HEK293 (cell line): ENCODE measurements at regions not wholly inside any gene's neighbourhood (a gene's known extent, or its start where the extent isn't known, plus 50 kb on each side); places are given as distances from the start of the nearest gene placed in this dataset.

ENCODE experiments used
- CTCF ChIA-PET: fragments of 350-600 bp; formaldehyde crosslinking; extraction: SDS; loops from one replicate; lab custom pipeline; 2021; ENCODE audit warnings: antibody characterized with exemption; lab: Yijun Ruan, JAX
- POLR2A ChIA-PET: fragments of 300-600 bp; formaldehyde crosslinking; extraction: SDS; loops from one replicate; lab custom pipeline; 2020; ENCODE audit warnings: antibody characterized with exemption, inconsistent platforms; lab: Yijun Ruan, JAX
- H3K27ac ChIP-seq: fragments of 200-500 bp; sonication (Bioruptor generic); 2 replicates; pipeline ENCODE4 v1.5.1; 2014; ENCODE audit warnings: low read depth, low read length, control low read depth, inconsistent platforms; ENCODE audit errors: extremely low read depth
- H3K36me3 ChIP-seq, 2 experiments: fragments of 200-500 bp in 1 of 2; sonication (Bioruptor generic) in 1 of 2; 1 replicate in 1 of 2; 2 replicates in 1 of 2; pipeline ENCODE4 v1.5.1; 2014 to 2017; ENCODE audit warnings: inconsistent platforms in 2 of 2, low read length in 2 of 2; ENCODE audit not compliant: control insufficient read depth in 2 of 2, insufficient read depth in 1 of 2
- H3K4me1 ChIP-seq: fragments of 200-500 bp; sonication (Bioruptor generic); 2 replicates; pipeline ENCODE4 v1.5.1; 2014; ENCODE audit warnings: mild to moderate bottlenecking, low read length, inconsistent platforms; ENCODE audit not compliant: control insufficient read depth, insufficient read depth
- H3K4me3 ChIP-seq: 2 replicates; pipeline ENCODE4 v1.5.1; 2011; ENCODE audit warnings: low read depth, mild to moderate bottlenecking, control low read depth, low read length, moderate library complexity
- H3K9me3 ChIP-seq: fragments of 200-500 bp; sonication (Bioruptor generic); 2 replicates; pipeline ENCODE4 v1.5.1; 2014; ENCODE audit warnings: low read depth, low read length, inconsistent platforms; ENCODE audit not compliant: control insufficient read depth, insufficient read depth
- CTCF ChIP-seq: fragments of 450-650 bp; formaldehyde crosslinking; IDR thresholded peaks from 2 replicates; pipeline ENCODE4 v1.5.1; 2016; ENCODE audit warnings: missing biosample characterization, missing genetic modification characterization
- GFI1B ChIP-seq: fragments of 450-650 bp; formaldehyde crosslinking; IDR thresholded peaks from 2 replicates; pipeline ENCODE4 v1.5.1; 2016; ENCODE audit warnings: missing biosample characterization, missing genetic modification characterization
- KLF10 ChIP-seq: fragments of 450-650 bp; IDR thresholded peaks from 2 replicates; pipeline ENCODE4 v1.5.1; 2018; ENCODE audit warnings: missing biosample characterization, mild to moderate bottlenecking, missing genetic modification characterization
- ZBTB10 ChIP-seq: fragments of 450-650 bp; formaldehyde crosslinking; IDR thresholded peaks from 2 replicates; pipeline ENCODE4 v1.5.1; 2016; ENCODE audit warnings: missing biosample characterization, missing genetic modification characterization
- ZBTB21 ChIP-seq: fragments of 450-650 bp; formaldehyde crosslinking; IDR thresholded peaks from 2 replicates; pipeline ENCODE4 v1.5.1; 2017; ENCODE audit warnings: missing biosample characterization, missing genetic modification characterization
- ZNF138 ChIP-seq: fragments of 450-650 bp; formaldehyde crosslinking; IDR thresholded peaks from 2 replicates; pipeline ENCODE4 v1.5.1; 2016; ENCODE audit warnings: missing biosample characterization, missing genetic modification characterization, borderline replicate concordance
- ZNF157 ChIP-seq: fragments of 450-650 bp; formaldehyde crosslinking; IDR thresholded peaks from 2 replicates; pipeline ENCODE4 v1.5.1; 2016; ENCODE audit warnings: missing biosample characterization, missing genetic modification characterization
- ZNF202 ChIP-seq: fragments of 450-650 bp; formaldehyde crosslinking; IDR thresholded peaks from 2 replicates; pipeline ENCODE4 v1.5.1; 2016; ENCODE audit warnings: missing biosample characterization, missing genetic modification characterization, borderline replicate concordance
- ZNF23 ChIP-seq: fragments of 450-650 bp; formaldehyde crosslinking; IDR thresholded peaks from 2 replicates; pipeline ENCODE4 v1.5.1; 2016; ENCODE audit warnings: missing biosample characterization, missing genetic modification characterization, borderline replicate concordance
- ZNF274 ChIP-seq, 2 experiments: fragments of 200-500 bp in 1 of 2; fragments of 450-650 bp in 1 of 2; sonication (Bioruptor generic) in 1 of 2; formaldehyde crosslinking in 1 of 2; IDR thresholded peaks; 2 replicates each; pipeline versions ENCODE4 v1.5.1 to v1.6.1; 2014 to 2016; ENCODE audit warnings: borderline replicate concordance in 1 of 2, inconsistent platforms in 1 of 2, low read length in 1 of 2, missing biosample characterization in 1 of 2, missing genetic modification characterization in 1 of 2
- ZNF280D ChIP-seq: fragments of 450-650 bp; formaldehyde crosslinking; IDR thresholded peaks from 2 replicates; pipeline ENCODE4 v1.5.1; 2016; ENCODE audit warnings: missing biosample characterization, missing genetic modification characterization
- ZNF335 ChIP-seq: fragments of 450-650 bp; formaldehyde crosslinking; conservative IDR thresholded peaks from 2 replicates; pipeline ENCODE4 v1.5.1; 2016; ENCODE audit warnings: missing biosample characterization, missing genetic modification characterization
- ZNF423 ChIP-seq: fragments of 450-650 bp; formaldehyde crosslinking; IDR thresholded peaks from 2 replicates; pipeline ENCODE4 v1.5.1; 2016; ENCODE audit warnings: missing biosample characterization, missing genetic modification characterization
- ZNF501 ChIP-seq: fragments of 450-650 bp; formaldehyde crosslinking; IDR thresholded peaks from 2 replicates; pipeline ENCODE4 v1.5.1; 2016; ENCODE audit warnings: missing biosample characterization, missing genetic modification characterization
- ZNF510 ChIP-seq: fragments of 450-650 bp; formaldehyde crosslinking; IDR thresholded peaks from 2 replicates; pipeline ENCODE4 v1.5.1; 2018; ENCODE audit warnings: mild to moderate bottlenecking, missing genetic modification characterization, missing biosample characterization; ENCODE audit not compliant: insufficient replicate concordance
- ZNF585B ChIP-seq: fragments of 450-650 bp; formaldehyde crosslinking; IDR thresholded peaks from 2 replicates; pipeline ENCODE4 v1.5.1; 2016; ENCODE audit warnings: missing biosample characterization, missing genetic modification characterization
- ZNF658 ChIP-seq: fragments of 450-650 bp; formaldehyde crosslinking; IDR thresholded peaks from 2 replicates; pipeline ENCODE4; 2016; ENCODE audit warnings: missing biosample characterization, missing genetic modification characterization
- ZNF692 ChIP-seq: fragments of 450-650 bp; formaldehyde crosslinking; IDR thresholded peaks from 2 replicates; pipeline ENCODE4 v1.5.1; 2016; ENCODE audit warnings: missing biosample characterization, missing genetic modification characterization
- ZNF76 ChIP-seq: fragments of 450-650 bp; formaldehyde crosslinking; IDR thresholded peaks from 2 replicates; pipeline ENCODE4; 2016; ENCODE audit warnings: low read depth, missing biosample characterization, missing genetic modification characterization, borderline replicate concordance
- ZXDB ChIP-seq: fragments of 450-650 bp; formaldehyde crosslinking; IDR thresholded peaks from 2 replicates; pipeline ENCODE4 v1.5.1; 2016; ENCODE audit warnings: missing biosample characterization, missing genetic modification characterization

- H3K4me1 ChIP-seq: no peaks in the 10 kb centered on the region
These were observed 797.3 kb downstream of the PLA2G4A start for GRCh38 chr1:187626056-187626455.

GRCh38 chr1:187627516-187627915 is 798.8 kb downstream of the PLA2G4A start:
- Histone ChIP-seq H3K4me1 (no peaks in the 10 kb centered on the region), H3K27ac (no peak overlapping the region), H3K36me3 (no peaks in the 10 kb centered on the region), H3K9me3 (no peaks in the 10 kb centered on the region), H3K4me3 (no peak overlapping the region)
- ChIA-PET POLR2A (no interaction called here), CTCF (no interaction called here)
- TF ChIP-seq ZNF76 (tag by site-specific recombination) (no peak), ZNF202 (tag by site-specific recombination) (no peak), ZNF280D (tag by site-specific recombination) (no peak), ZNF658 (tag by site-specific recombination) (no peak), GFI1B (tag by site-specific recombination) (no peak), ZNF157 (tag by site-specific recombination) (no peak), ZBTB21 (tag by site-specific recombination) (no peak), KLF10 (tag by site-specific recombination) (no peak), ZNF510 (no peak), ZNF274 (IDR thresholded peaks at IDR 0.05; ENCODE audit: low read length) (no peak), ZNF274 (tag by site-specific recombination; IDR thresholded peaks at IDR 0.05; ENCODE audit: borderline replicate concordance) (no peak)

More at GRCh38 chr1:187626056-187626455, 797.3 kb downstream of the PLA2G4A start:
- POLR2A ChIA-PET: no interaction called here
- TF ChIP-seq ZNF692 (tag by site-specific recombination) (no peak), ZNF138 (no peak), ZNF585B (no peak), ZNF335 (tag by site-specific recombination) (no peak), ZXDB (no peak), ZNF423 (tag by site-specific recombination) (no peak), ZNF501 (tag by site-specific recombination) (no peak), ZNF202 (tag by site-specific recombination) (no peak), ZNF23 (tag by site-specific recombination) (no peak), CTCF (tag by site-specific recombination) (no peak), ZBTB10 (tag by site-specific recombination) (no peak)
- CTCF ChIA-PET: no interaction called here
- no peak overlapping the region for H3K27ac ChIP-seq
- H3K36me3 ChIP-seq: no peaks in the 10 kb centered on the region
- no peaks in the 10 kb centered on the region for H3K9me3 ChIP-seq
- H3K4me3 ChIP-seq: no peak overlapping the region
